SK-N-SH treated with all-trans-retinoic acid at 6 μM for 48 hours (cell line): ENCODE measurements at regions not wholly inside any gene's neighbourhood (a gene's known extent, or its start where the extent isn't known, plus 50 kb on each side); places are given as distances from the start of the nearest gene placed in this dataset.

Experiments used
- GLIS3 ChIP-seq: fragments of 250-450 bp; sonication (Bioruptor Pico); IDR thresholded peaks from 2 replicates; pipeline ENCODE4 v1.5.0; 2020; ENCODE audit warnings: mild to moderate bottlenecking, moderate library complexity
- ZFP3 ChIP-seq: fragments of 250-450 bp; sonication (Bioruptor Pico); IDR thresholded peaks from 2 replicates; pipeline ENCODE4 v1.5.0; 2020; ENCODE audit warnings: mild to moderate bottlenecking, moderate library complexity

GRCh38 chr9:116074658-116075057, 78.9 kb upstream of the PAPPA start:
- TF ChIP-seq GLIS3 (CRISPR knock-in tag): no peak
- TF ChIP-seq ZFP3: no peak
